ENCODE measurements at regions not wholly inside any gene's neighbourhood (a gene's known extent, or its start where the extent isn't known, plus 50 kb on each side); places are given as distances from the start of the nearest gene placed in this dataset.

- no peak for ATAC-seq (replicated peaks; ENCODE audit: extremely low read depth, poor library complexity, severe bottlenecking)
- no peak overlapping the region for H3K4me3 Mint-ChIP-seq
- H3K27me3 Mint-ChIP-seq, result peaks cover 66% of the 10 kb centered on the region
- no peaks in the 10 kb centered on the region for H3K9me3 Mint-ChIP-seq
- H3K27ac Mint-ChIP-seq (ENCODE audit: low read depth), result no peak overlapping the region
- H3K4me1 Mint-ChIP-seq, result no peaks in the 10 kb centered on the region
- DNase-seq (ENCODE audit: low spot score in 2 of 2), result no peak
- no peaks in the 10 kb centered on the region for H3K36me3 Mint-ChIP-seq (ENCODE audit: insufficient read depth)
These were observed 199.5 kb upstream of the DYNLRB2 start for GRCh38 chr16:80341263-80341662.

- H3K27ac Mint-ChIP-seq (ENCODE audit: low read depth), result no peak overlapping the region
- DNase-seq (ENCODE audit: low spot score in 2 of 2) (no peak), ATAC-seq (replicated peaks; ENCODE audit: extremely low read depth, poor library complexity, severe bottlenecking) (no peak)
- H3K27me3 Mint-ChIP-seq, result peaks cover 48% of the 10 kb centered on the region
- H3K36me3 Mint-ChIP-seq (ENCODE audit: insufficient read depth), result no peaks in the 10 kb centered on the region
- H3K4me1 Mint-ChIP-seq, result no peaks in the 10 kb centered on the region
- no peaks in the 10 kb centered on the region for H3K9me3 Mint-ChIP-seq
- H3K4me3 Mint-ChIP-seq, result no peak overlapping the region
These were observed 203.0 kb upstream of the DYNLRB2 start for GRCh38 chr16:80337786-80338185.

DNA sequence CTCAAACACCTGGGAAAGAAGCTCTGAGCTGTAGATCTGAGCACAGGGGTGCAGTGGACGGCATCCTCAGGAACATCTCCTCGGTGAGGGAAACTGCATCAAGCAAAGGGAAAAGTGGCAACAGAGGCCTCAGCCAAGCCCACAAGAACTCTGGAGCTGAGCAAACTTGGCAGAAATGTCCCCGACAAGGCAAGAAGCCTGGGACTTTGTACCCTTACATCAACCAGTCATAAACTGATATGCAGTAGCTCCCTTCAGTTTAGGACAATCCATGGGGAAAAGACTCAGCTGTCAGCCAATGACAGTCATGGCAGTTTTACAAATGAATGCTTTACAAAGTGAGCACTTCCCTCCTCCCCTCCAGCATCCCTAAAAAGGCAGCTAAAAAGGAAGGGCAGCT, 210.0 kb upstream of the DYNLRB2 start:
- ATAC-seq (replicated peaks; ENCODE audit: extremely low read depth, poor library complexity, severe bottlenecking) (no peak), DNase-seq (ENCODE audit: low spot score in 2 of 2) (no peak)
- no peak overlapping the region for H3K27ac Mint-ChIP-seq (ENCODE audit: low read depth)
- no peaks in the 10 kb centered on the region for H3K36me3 Mint-ChIP-seq (ENCODE audit: insufficient read depth)
- H3K27me3 Mint-ChIP-seq, result no peaks in the 10 kb centered on the region
- no peaks in the 10 kb centered on the region for H3K4me1 Mint-ChIP-seq
- no peaks in the 10 kb centered on the region for H3K9me3 Mint-ChIP-seq
- H3K4me3 Mint-ChIP-seq, result no peak overlapping the region

DNA sequence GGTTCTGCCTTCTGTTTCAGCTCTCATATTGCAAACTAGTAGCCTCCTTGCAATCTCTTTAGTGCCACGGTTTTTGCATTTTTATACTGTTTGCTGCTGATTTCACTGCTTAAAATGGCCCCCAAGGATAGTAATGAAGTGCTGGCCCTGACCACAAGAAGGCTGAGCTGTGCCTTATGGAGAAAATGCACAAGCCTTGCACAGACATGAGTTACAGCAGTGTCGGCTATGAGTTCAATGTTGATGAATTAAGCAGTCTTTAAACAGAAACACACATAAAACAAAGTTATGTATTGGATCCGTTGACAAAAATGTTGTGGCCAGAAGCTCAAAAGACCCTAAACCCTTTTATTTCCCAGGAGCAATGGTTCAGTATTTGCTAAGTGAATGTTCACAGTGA, 210.6 kb upstream of the DYNLRB2 start:
- no peak overlapping the region for H3K4me3 Mint-ChIP-seq
- no peaks in the 10 kb centered on the region for H3K36me3 Mint-ChIP-seq (ENCODE audit: insufficient read depth)
- ATAC-seq (replicated peaks; ENCODE audit: extremely low read depth, poor library complexity, severe bottlenecking), result no peak
- no peaks in the 10 kb centered on the region for H3K27me3 Mint-ChIP-seq
- H3K9me3 Mint-ChIP-seq, result no peaks in the 10 kb centered on the region
- H3K4me1 Mint-ChIP-seq, result no peaks in the 10 kb centered on the region
- H3K27ac Mint-ChIP-seq (ENCODE audit: low read depth), result no peak overlapping the region
- DNase-seq (ENCODE audit: low spot score in 2 of 2), result no peak

GRCh38 chr16:80327740-80328139, 213.1 kb upstream of the DYNLRB2 start:
- H3K36me3 Mint-ChIP-seq (ENCODE audit: insufficient read depth), result no peaks in the 10 kb centered on the region

DNA sequence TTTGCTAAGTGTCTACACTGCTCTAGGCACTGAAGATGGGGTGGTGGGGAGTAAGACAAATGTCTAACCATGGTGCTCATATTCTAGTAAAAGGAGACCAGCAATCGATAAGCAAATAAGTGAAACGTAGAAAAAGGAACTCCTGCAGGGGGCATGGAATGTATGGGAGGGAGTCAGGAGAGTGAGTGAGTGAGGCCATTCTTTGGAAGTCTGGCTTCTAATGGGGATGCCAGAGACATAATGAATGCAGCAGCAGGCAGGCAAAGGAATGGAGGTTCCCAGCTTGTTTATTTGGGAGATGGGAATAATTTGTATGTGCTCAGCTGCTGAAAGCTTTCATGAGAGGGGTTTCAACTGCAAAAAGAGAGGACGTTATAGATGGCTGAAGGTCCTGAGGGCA, 216.4 kb upstream of the DYNLRB2 start:
- Mint-ChIP-seq H3K4me1 (no peaks in the 10 kb centered on the region), H3K4me3 (no peak overlapping the region), H3K27ac (ENCODE audit: low read depth) (no peak overlapping the region), H3K36me3 (ENCODE audit: insufficient read depth) (no peaks in the 10 kb centered on the region), H3K9me3 (no peaks in the 10 kb centered on the region), H3K27me3 (peaks cover 17% of the 10 kb centered on the region)
- ATAC-seq (replicated peaks; ENCODE audit: extremely low read depth, poor library complexity, severe bottlenecking) (no peak), DNase-seq (ENCODE audit: low spot score in 2 of 2) (no peak)

More at GRCh38 chr16:80327740-80328139, 213.1 kb upstream of the DYNLRB2 start:
- H3K27me3 Mint-ChIP-seq, result no peaks in the 10 kb centered on the region
- no peak overlapping the region for H3K4me3 Mint-ChIP-seq
- ATAC-seq (replicated peaks; ENCODE audit: extremely low read depth, poor library complexity, severe bottlenecking), result no peak
- no peak overlapping the region for H3K27ac Mint-ChIP-seq (ENCODE audit: low read depth)
- no peaks in the 10 kb centered on the region for H3K9me3 Mint-ChIP-seq
- DNase-seq (ENCODE audit: low spot score in 2 of 2), result no peak
- no peaks in the 10 kb centered on the region for H3K4me1 Mint-ChIP-seq

GRCh38 chr16:80323808-80324195, 217.0 kb upstream of the DYNLRB2 start:
- no peaks in the 10 kb centered on the region for H3K9me3 Mint-ChIP-seq
- H3K4me1 Mint-ChIP-seq, result no peaks in the 10 kb centered on the region
- H3K27me3 Mint-ChIP-seq, result peaks cover 22% of the 10 kb centered on the region
- no peak for DNase-seq (ENCODE audit: low spot score in 2 of 2)
- ATAC-seq (replicated peaks; ENCODE audit: extremely low read depth, poor library complexity, severe bottlenecking), result no peak
- H3K4me3 Mint-ChIP-seq, result no peak overlapping the region
- no peaks in the 10 kb centered on the region for H3K36me3 Mint-ChIP-seq (ENCODE audit: insufficient read depth)
- no peak overlapping the region for H3K27ac Mint-ChIP-seq (ENCODE audit: low read depth)

- Mint-ChIP-seq H3K9me3 (no peaks in the 10 kb centered on the region), H3K27me3 (peaks cover 27% of the 10 kb centered on the region), H3K36me3 (ENCODE audit: insufficient read depth) (no peaks in the 10 kb centered on the region), H3K4me1 (no peaks in the 10 kb centered on the region), H3K4me3 (no peak overlapping the region), H3K27ac (ENCODE audit: low read depth) (no peak overlapping the region)
- DNase-seq (ENCODE audit: low spot score in 2 of 2) (no peak), ATAC-seq (replicated peaks; ENCODE audit: extremely low read depth, poor library complexity, severe bottlenecking) (no peak)
These were observed 217.5 kb upstream of the DYNLRB2 start for GRCh38 chr16:80323187-80323807.

GRCh38 chr16:80319181-80319580, 221.6 kb upstream of the DYNLRB2 start:
- ATAC-seq (replicated peaks; ENCODE audit: extremely low read depth, poor library complexity, severe bottlenecking) (no peak), DNase-seq (ENCODE audit: low spot score in 2 of 2) (no peak)
- peaks cover 42% of the 10 kb centered on the region for H3K27me3 Mint-ChIP-seq
- no peaks in the 10 kb centered on the region for H3K36me3 Mint-ChIP-seq (ENCODE audit: insufficient read depth)
- no peaks in the 10 kb centered on the region for H3K9me3 Mint-ChIP-seq
- H3K4me3 Mint-ChIP-seq, result no peak overlapping the region
- H3K4me1 Mint-ChIP-seq, result no peaks in the 10 kb centered on the region
- H3K27ac Mint-ChIP-seq (ENCODE audit: low read depth), result no peak overlapping the region

DNA sequence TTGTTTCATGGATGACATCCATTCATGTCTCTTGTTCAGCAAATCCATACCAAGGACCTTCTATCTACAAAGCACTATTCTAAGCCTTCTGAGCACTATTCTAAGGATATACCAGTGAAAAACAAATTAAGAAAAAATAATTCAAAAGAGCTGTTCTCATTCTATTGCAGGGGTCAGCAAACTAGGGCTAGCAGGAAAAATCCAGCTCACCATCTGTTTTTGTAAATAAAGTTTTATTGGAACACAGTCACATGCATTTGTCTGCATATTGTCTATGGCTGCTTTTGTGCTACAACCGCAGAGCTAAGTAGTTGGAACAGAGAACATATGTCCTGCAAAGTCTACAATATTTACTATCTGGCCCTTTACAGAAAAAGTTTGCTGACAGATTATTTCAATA, 222.7 kb upstream of the DYNLRB2 start:
- ATAC-seq (replicated peaks; ENCODE audit: extremely low read depth, poor library complexity, severe bottlenecking), result no peak
- no peak overlapping the region for H3K27ac Mint-ChIP-seq (ENCODE audit: low read depth)
- H3K4me3 Mint-ChIP-seq, result no peak overlapping the region
- no peaks in the 10 kb centered on the region for H3K36me3 Mint-ChIP-seq (ENCODE audit: insufficient read depth)
- no peak for DNase-seq (ENCODE audit: low spot score in 2 of 2)
- H3K27me3 Mint-ChIP-seq, result peaks cover 51% of the 10 kb centered on the region
- H3K4me1 Mint-ChIP-seq, result no peaks in the 10 kb centered on the region
- no peaks in the 10 kb centered on the region for H3K9me3 Mint-ChIP-seq

DNA sequence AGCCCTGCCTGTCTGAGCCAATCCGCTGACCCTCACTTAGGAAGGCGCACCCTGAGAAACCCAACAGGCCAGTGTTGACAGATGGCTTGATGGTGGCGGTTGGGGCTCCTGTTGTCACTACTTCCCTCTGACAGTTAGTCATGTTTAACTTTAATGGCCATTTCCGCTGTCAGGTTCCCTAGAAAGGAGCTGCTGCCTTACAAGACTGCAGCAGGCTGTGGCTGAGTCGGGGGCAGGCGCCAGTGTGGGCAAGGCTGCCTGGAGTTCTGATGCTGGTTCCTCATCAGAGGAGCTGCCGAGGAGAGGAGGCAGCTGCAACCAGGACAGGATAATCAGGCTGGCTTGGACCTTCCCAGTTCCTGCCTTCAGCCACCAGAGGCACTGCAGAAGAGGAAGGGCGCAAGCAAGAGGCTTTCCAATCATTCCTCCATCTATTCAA, 223.2 kb upstream of the DYNLRB2 start:
- no peak overlapping the region for H3K4me3 Mint-ChIP-seq
- DNase-seq (ENCODE audit: low spot score in 2 of 2) (no peak), ATAC-seq (replicated peaks; ENCODE audit: extremely low read depth, poor library complexity, severe bottlenecking) (no peak)
- H3K9me3 Mint-ChIP-seq, result no peaks in the 10 kb centered on the region
- H3K27me3 Mint-ChIP-seq, result peaks cover 56% of the 10 kb centered on the region
- no peak overlapping the region for H3K27ac Mint-ChIP-seq (ENCODE audit: low read depth)
- no peaks in the 10 kb centered on the region for H3K4me1 Mint-ChIP-seq
- H3K36me3 Mint-ChIP-seq (ENCODE audit: insufficient read depth), result no peaks in the 10 kb centered on the region

- Mint-ChIP-seq H3K9me3 (no peaks in the 10 kb centered on the region), H3K27me3 (peaks cover 59% of the 10 kb centered on the region), H3K27ac (ENCODE audit: low read depth) (no peak overlapping the region), H3K36me3 (ENCODE audit: insufficient read depth) (no peaks in the 10 kb centered on the region), H3K4me1 (no peaks in the 10 kb centered on the region), H3K4me3 (no peak overlapping the region)
- ATAC-seq (replicated peaks; ENCODE audit: extremely low read depth, poor library complexity, severe bottlenecking) (no peak), DNase-seq (ENCODE audit: low spot score in 2 of 2) (no peak)
These were observed 223.7 kb upstream of the DYNLRB2 start for GRCh38 chr16:80317116-80317515.

DNA sequence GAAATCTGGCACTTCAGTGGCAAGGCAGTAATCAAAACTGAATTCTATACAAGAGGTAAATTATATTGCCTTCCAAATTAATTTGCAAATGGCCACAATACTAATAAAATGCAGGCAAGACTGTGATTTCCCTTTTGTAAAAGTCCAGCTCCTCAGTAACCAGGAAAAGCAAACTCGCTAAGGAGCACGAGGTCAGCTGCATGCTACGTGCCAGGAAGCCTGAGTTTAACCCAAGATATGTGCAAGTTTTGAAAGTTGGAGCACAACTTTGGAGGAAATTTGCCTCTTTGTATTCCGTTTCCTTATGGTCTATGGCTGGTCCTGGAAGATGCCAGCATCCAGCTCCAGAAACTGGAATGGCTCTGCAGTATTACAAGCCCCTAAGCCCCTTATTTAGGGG, 226.8 kb upstream of the DYNLRB2 start:
- Mint-ChIP-seq H3K9me3 (no peaks in the 10 kb centered on the region), H3K27me3 (peaks cover 60% of the 10 kb centered on the region), H3K36me3 (ENCODE audit: insufficient read depth) (no peaks in the 10 kb centered on the region), H3K27ac (ENCODE audit: low read depth) (no peak overlapping the region), H3K4me3 (no peak overlapping the region), H3K4me1 (no peaks in the 10 kb centered on the region)
- no peak for DNase-seq (ENCODE audit: low spot score in 2 of 2)
- ATAC-seq (replicated peaks; ENCODE audit: extremely low read depth, poor library complexity, severe bottlenecking), result no peak

DNA sequence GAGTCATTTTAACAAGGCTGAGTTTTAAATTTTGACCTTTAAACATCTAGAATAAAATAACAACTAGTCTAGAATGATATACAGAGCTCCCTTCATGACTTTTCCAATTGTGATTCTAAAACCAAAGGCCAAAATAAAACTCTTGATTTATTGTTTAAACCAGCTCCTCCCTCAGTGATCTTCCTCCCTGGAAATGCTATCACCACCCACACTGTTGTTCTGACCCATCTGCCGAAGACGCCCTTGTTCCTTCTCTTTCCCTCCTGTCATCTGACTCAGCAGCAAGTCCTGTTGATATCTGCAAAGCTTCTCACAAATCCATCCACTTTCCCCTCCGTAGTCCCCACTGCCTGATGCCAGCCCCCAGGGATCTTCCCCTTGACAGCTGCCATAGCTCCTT, 231.6 kb upstream of the DYNLRB2 start:
- no peak for DNase-seq (ENCODE audit: low spot score in 2 of 2)
- H3K27me3 Mint-ChIP-seq, result peaks cover 65% of the 10 kb centered on the region
- no peaks in the 10 kb centered on the region for H3K36me3 Mint-ChIP-seq (ENCODE audit: insufficient read depth)
- no peak overlapping the region for H3K4me3 Mint-ChIP-seq
- H3K27ac Mint-ChIP-seq (ENCODE audit: low read depth), result no peak overlapping the region
- no peak for ATAC-seq (replicated peaks; ENCODE audit: extremely low read depth, poor library complexity, severe bottlenecking)
- no peaks in the 10 kb centered on the region for H3K9me3 Mint-ChIP-seq
- H3K4me1 Mint-ChIP-seq, result no peaks in the 10 kb centered on the region

Data from central memory CD8-positive, alpha-beta T cell (primary cell).